K562 (cell line): ENCODE measurements at regions not wholly inside any gene's neighbourhood (a gene's known extent, or its start where the extent isn't known, plus 50 kb on each side); places are given as distances from the start of the nearest gene placed in this dataset.

Experiments
- ATAC-seq: fragments of 200-7000 bp; cut with Tn5 transposase; 3 replicates; pipeline ENCODE4 v1.9.1; 2020; ENCODE audit warnings: moderate library complexity
- BruUV-seq: library from RNA; stranded (reverse); fragments of 400-500 nt; replicated peaks from 2 replicates; lab custom pipeline; 2021; lab: Mats Ljungman, UMichigan
- CTCF ChIA-PET: fragments of 300-600 bp; formaldehyde crosslinking; extraction: SDS; loops from one replicate; lab custom pipeline; 2021; ENCODE audit warnings: low intra/inter-chr PET ratio; lab: Yijun Ruan, JAX
- POLR2A ChIA-PET: fragments of 300-600, 350-650 bp; sonication (Branson Sonifier 250); formaldehyde crosslinking; extraction: SDS; loops from one replicate; lab custom pipeline; 2021; ENCODE audit warnings: antibody characterized with exemption, inconsistent platforms; lab: Yijun Ruan, JAX
- DNase-seq, 4 experiments: peaks; one replicate each; pipeline versions ENCODE4 v3.0.0 to v3.0.0-alpha.2; 2011 to 2018; ENCODE audit warnings: low spot score in 3 of 4, mixed read lengths in 3 of 4; ENCODE audit errors: extremely low read depth in 1 of 4
- FAIRE-seq: peaks from 2 replicates; lab custom pipeline; 2011; peaks lifted over from hg19 to GRCh38; lab: Jason Lieb, UNC
- H2AFZ ChIP-seq: 2 replicates; pipeline ENCODE4 v1.6.0; 2011; ENCODE audit warnings: low read depth, low read length, control low read depth, inconsistent platforms
- H3K27ac ChIP-seq: fragments of 200-600 bp; 3 replicates; pipeline ENCODE4 v1.8.0; 2011; ENCODE audit warnings: low read depth, mild to moderate bottlenecking, control low read depth, inconsistent platforms, low read length, moderate library complexity, mixed read lengths; ENCODE audit errors: extremely low read depth
- H3K27me3 ChIP-seq, 2 experiments: fragments of 300-600 bp in 1 of 2; 2 replicates in 1 of 2; 3 replicates in 1 of 2; pipeline versions ENCODE4 v1.6.0 to v1.8.0; 2011; ENCODE audit warnings: inconsistent platforms in 2 of 2, low read length in 2 of 2, mild to moderate bottlenecking in 1 of 2, mixed read lengths in 1 of 2, moderate library complexity in 1 of 2; ENCODE audit not compliant: control insufficient read depth in 2 of 2, insufficient read depth in 2 of 2
- H3K36me3 ChIP-seq: fragments of 300-600 bp; 3 replicates; pipeline ENCODE4 v1.8.0; 2011; ENCODE audit warnings: mild to moderate bottlenecking, low read length, inconsistent platforms; ENCODE audit not compliant: control insufficient read depth, insufficient read depth
- H3K4me1 ChIP-seq, 2 experiments: fragments of 200-600 bp in 1 of 2; replicated peaks in 1 of 2; 2 replicates in 1 of 2; 3 replicates in 1 of 2; pipeline versions ENCODE4 v1.5.1 to v1.8.0; 2011; ENCODE audit warnings: inconsistent platforms in 2 of 2, low read length in 2 of 2, mild to moderate bottlenecking in 1 of 2, mixed read lengths in 1 of 2, moderate library complexity in 1 of 2; ENCODE audit not compliant: control insufficient read depth in 2 of 2, insufficient read depth in 2 of 2
- H3K4me2 ChIP-seq: 2 replicates; pipeline ENCODE4 v1.6.1; 2011; ENCODE audit warnings: low read length, control low read depth, inconsistent platforms, mixed read lengths; ENCODE audit not compliant: insufficient read depth
- H3K4me3 ChIP-seq: fragments of 200-600 bp; sonication (generic), shearing (Covaris generic); 2 replicates; pipeline ENCODE4 v1.5.1; 2016; ENCODE audit warnings: control low read depth, inconsistent platforms
- H3K79me2 ChIP-seq: fragments of 200-600 bp; 3 replicates; pipeline ENCODE4 v1.8.0; 2011; ENCODE audit warnings: low read length, inconsistent platforms; ENCODE audit not compliant: control insufficient read depth, insufficient read depth
- H3K9ac ChIP-seq, 2 experiments: 2 replicates each; pipeline versions ENCODE4 v1.6.0 to v1.6.1; 2011; ENCODE audit warnings: low read depth in 2 of 2, low read length in 2 of 2, control low read depth in 1 of 2, inconsistent platforms in 1 of 2, mild to moderate bottlenecking in 1 of 2, mixed read lengths in 1 of 2; ENCODE audit not compliant: insufficient read depth in 1 of 2
- H3K9me1 ChIP-seq: one replicate; pipeline ENCODE4 v1.6.0; 2011; ENCODE audit warnings: inconsistent platforms, mild to moderate bottlenecking, low read length, moderate library complexity; ENCODE audit not compliant: control insufficient read depth, insufficient read depth
- H3K9me3 ChIP-seq: replicated peaks from 2 replicates; pipeline ENCODE4 v1.5.1; 2011; ENCODE audit warnings: low read depth, low read length, inconsistent platforms; ENCODE audit not compliant: control insufficient read depth, insufficient read depth
- H4K20me1 ChIP-seq: replicated peaks from 2 replicates; pipeline ENCODE4 v1.6.1; 2011; ENCODE audit warnings: low read length, inconsistent platforms, mixed read lengths; ENCODE audit not compliant: control insufficient read depth, insufficient read depth
- BMI1 ChIP-seq: fragments of 150-350 bp; IDR thresholded peaks from 2 replicates; pipeline ENCODE4 v1.6.1; 2014; ENCODE audit warnings: low read length
- ELF1 ChIP-seq: fragments of 200-800 bp; sonication (Bioruptor generic); IDR thresholded peaks from 2 replicates; pipeline ENCODE4 v1.6.1; 2016; ENCODE audit warnings: missing genetic modification characterization, missing compliant biosample characterization
- HOMEZ ChIP-seq: fragments of 250-450 bp; sonication (Bioruptor Pico); IDR thresholded peaks from 2 replicates; pipeline ENCODE4 v1.4.0; 2020; ENCODE audit warnings: mild to moderate bottlenecking, moderate library complexity
- KDM2B ChIP-seq: fragments of 250-450 bp; sonication (Bioruptor Pico); IDR thresholded peaks from 2 replicates; pipeline ENCODE4 v1.8.0; 2021; ENCODE audit warnings: mild to moderate bottlenecking, moderate library complexity
- MTA3 ChIP-seq: fragments of 450-650 bp; formaldehyde crosslinking; IDR thresholded peaks from 2 replicates; pipeline ENCODE4 v1.6.1; 2017; ENCODE audit warnings: mild to moderate bottlenecking, borderline replicate concordance
- NCOR1 ChIP-seq: fragments of 450-650 bp; IDR thresholded peaks from 2 replicates; pipeline ENCODE4 v1.6.1; 2016; ENCODE audit warnings: mild to moderate bottlenecking, moderate library complexity
- SOX6 ChIP-seq: fragments of 450-650 bp; IDR thresholded peaks from 2 replicates; pipeline ENCODE4 v1.6.1; 2014; ENCODE audit warnings: mild to moderate bottlenecking
- STAT5B ChIP-seq: fragments of 250-450 bp; sonication (Bioruptor Pico); IDR thresholded peaks from 2 replicates; pipeline ENCODE4 v1.8.0; 2021; ENCODE audit warnings: mild to moderate bottlenecking, inconsistent platforms
- USF1 ChIP-seq: sonication (generic); formaldehyde crosslinking; IDR thresholded peaks from 2 replicates; pipeline ENCODE4 v1.9.0; 2022; ENCODE audit warnings: mild to moderate bottlenecking, missing genetic modification reagents
- ZC3H4 ChIP-seq: sonication (generic); formaldehyde crosslinking; IDR thresholded peaks from 2 replicates; pipeline ENCODE4 v1.9.0; 2021; ENCODE audit warnings: missing genetic modification reagents, borderline replicate concordance
- ZNF140 ChIP-seq: fragments of 250-450 bp; sonication (Bioruptor Pico); IDR thresholded peaks from 2 replicates; pipeline ENCODE4 v1.8.0; 2021; ENCODE audit warnings: moderate library complexity, mild to moderate bottlenecking, inconsistent platforms
- ZNF224 ChIP-seq: sonication (generic); formaldehyde crosslinking; IDR thresholded peaks from 2 replicates; pipeline ENCODE4 v1.8.0; 2022; ENCODE audit warnings: mild to moderate bottlenecking, missing genetic modification reagents
- ZNF347 ChIP-seq: fragments of 450-650 bp; formaldehyde crosslinking; IDR thresholded peaks from 2 replicates; pipeline ENCODE4 v1.4.0; 2020; ENCODE audit warnings: low read depth, mild to moderate bottlenecking, moderate library complexity
- ZNF561 ChIP-seq: fragments of 450-650 bp; formaldehyde crosslinking; conservative IDR thresholded peaks from 2 replicates; pipeline ENCODE4 v1.4.0; 2020; ENCODE audit warnings: mild to moderate bottlenecking, moderate library complexity
- WGBS: fragments of 100-300 bp; shearing (Covaris generic); methylation state at CpG from one replicate; pipeline ENCODE4 v1.1.6; 2016; ENCODE audit warnings: low coverage, mixed read lengths; ENCODE audit not compliant: insufficient coverage; ENCODE audit errors: missing lambda C conversion rate; 5-methylcytosine and 5-hydroxymethylcytosine counted together
- in situ Hi-C: fragments of 300-500 bp; cut with MboI; formaldehyde crosslinking; loops from 4 replicates; pipeline ENCODE4 v1.15.0; 2018; ENCODE audit warnings: inconsistent platforms, mixed read lengths
- intact Hi-C: fragments of 100-400 bp; cut with micrococcal nuclease; formaldehyde crosslinking; loops from 2 replicates; pipeline ENCODE4 v1.14.2; 2022

- peaks cover 22% of the 10 kb centered on the region; the same call in 2 of the 3 replicates for H3K36me3 ChIP-seq
- WGBS, result 71% methylated on average over 5 of the region's 5 CpGs
- no peak overlapping the region for H3K4me3 ChIP-seq
- H3K27me3 ChIP-seq, result no peaks in the 10 kb centered on the region
- H3K9ac ChIP-seq, result no peak overlapping the region
- FAIRE-seq, result no peak
- no peak for DNase-seq
- H3K9me3 ChIP-seq, result no peaks in the 10 kb centered on the region
- no peak overlapping the region for H3K4me2 ChIP-seq
- ChIA-PET CTCF (no interaction called here), POLR2A (interaction anchor here (1.2 to 5.0 kb wide), 2 partner anchors 12 to 43 kb away, joined by 5 to 11 read pairs; no protein-coding TSS in a partner anchor)
- H4K20me1 ChIP-seq, result peaks cover 13% of the 10 kb centered on the region
- peaks cover 16 to 17% of the 10 kb centered on the region in 2 experiments; a peak in 3 of 5 replicates for H3K4me1 ChIP-seq
- TF ChIP-seq MTA3 (no peak), NCOR1 (no peak), BMI1 (no peak), KDM2B (no peak), USF1 (CRISPR knock-in tag) (no peak), ZNF347 (no peak), STAT5B (no peak), ZNF224 (CRISPR knock-in tag) (no peak), ZNF561 (no peak), ELF1 (tag) (no peak), HOMEZ (CRISPR knock-in tag) (no peak), SOX6 (no peak), ZNF140 (CRISPR knock-in tag) (no peak), ZC3H4 (CRISPR knock-in tag) (no peak)
- H3K27ac ChIP-seq, result no peak overlapping the region
- H3K9me1 ChIP-seq, result peaks cover 5% of the 10 kb centered on the region
- H3K79me2 ChIP-seq, result peaks cover 37% of the 10 kb centered on the region
- BruUV-seq, result no TSS peak
- in situ Hi-C loops, result no loop called here
- H2AFZ ChIP-seq, result no peak overlapping the region
- intact Hi-C loops, result no loop called here
- ATAC-seq, result no peak
These were observed 161.3 kb upstream of the KCNJ6 start for GRCh38 chr21:38077569-38077968.
